ENCODE measurements at regions not wholly inside any gene's neighbourhood (a gene's known extent, or its start where the extent isn't known, plus 50 kb on each side); places are given as distances from the start of the nearest gene placed in this dataset.
A peak's percentile ranks its signal among the peaks of the same experiment; 100 is the strongest.

GRCh38 chr19:34082289-34083077 is 89.8 kb upstream of the LSM14A start:
- Histone ChIP-seq H3K27ac (no peak overlapping the region), H3K4me1 (ENCODE audit: low read depth) (no peaks in the 10 kb centered on the region), H3K9me3 (ENCODE audit: low read depth) (no peaks in the 10 kb centered on the region), H3K27me3 (no peaks in the 10 kb centered on the region), H3K36me3 (no peaks in the 10 kb centered on the region), H3K4me3 (no peak overlapping the region)
- no peak for TF ChIP-seq CTCF (IDR thresholded peaks at IDR 0.05; ENCODE audit: low read depth, low read length)
- DNase-seq (ENCODE audit: low read depth in 1 of 2, low spot score in 1 of 2), result peak in 1 of 2 donors; percentile 27

- H3K4me1 ChIP-seq (ENCODE audit: low read depth), result no peaks in the 10 kb centered on the region
- no peak for TF ChIP-seq CTCF (IDR thresholded peaks at IDR 0.05; ENCODE audit: low read depth, low read length)
- no peak overlapping the region for H3K27ac ChIP-seq
- no peaks in the 10 kb centered on the region for H3K36me3 ChIP-seq
- no peak overlapping the region for H3K4me3 ChIP-seq
- DNase-seq (ENCODE audit: low read depth in 1 of 2, low spot score in 1 of 2), result no peak
- no peaks in the 10 kb centered on the region for H3K27me3 ChIP-seq
- H3K9me3 ChIP-seq (ENCODE audit: low read depth), result no peaks in the 10 kb centered on the region
Observed at GRCh38 chr19:34084396-34085145, 87.7 kb upstream of the LSM14A start.

GRCh38 chr19:34085336-34085735 is 87.0 kb upstream of the LSM14A start:
- H3K27me3 ChIP-seq, result no peaks in the 10 kb centered on the region
- H3K4me3 ChIP-seq, result no peak overlapping the region
- no peak for DNase-seq (ENCODE audit: low read depth in 1 of 2, low spot score in 1 of 2)
- no peaks in the 10 kb centered on the region for H3K36me3 ChIP-seq
- H3K4me1 ChIP-seq (ENCODE audit: low read depth), result no peaks in the 10 kb centered on the region
- H3K27ac ChIP-seq, result no peak overlapping the region
- no peak for TF ChIP-seq CTCF (IDR thresholded peaks at IDR 0.05; ENCODE audit: low read depth, low read length)
- H3K9me3 ChIP-seq (ENCODE audit: low read depth), result no peaks in the 10 kb centered on the region

GRCh38 chr19:34088292-34088691 is 84.0 kb upstream of the LSM14A start:
- Histone ChIP-seq H3K27ac (no peak overlapping the region), H3K9me3 (ENCODE audit: low read depth) (no peaks in the 10 kb centered on the region), H3K36me3 (no peaks in the 10 kb centered on the region), H3K4me3 (no peak overlapping the region), H3K4me1 (ENCODE audit: low read depth) (no peaks in the 10 kb centered on the region), H3K27me3 (no peaks in the 10 kb centered on the region)
- DNase-seq (ENCODE audit: low read depth in 1 of 2, low spot score in 1 of 2), result no peak
- TF ChIP-seq CTCF (IDR thresholded peaks at IDR 0.05; ENCODE audit: low read depth, low read length), result no peak

GRCh38 chr19:34089566-34089965 is 82.7 kb upstream of the LSM14A start:
- no peak for TF ChIP-seq CTCF (IDR thresholded peaks at IDR 0.05; ENCODE audit: low read depth, low read length)
- no peaks in the 10 kb centered on the region for H3K9me3 ChIP-seq (ENCODE audit: low read depth)
- DNase-seq (ENCODE audit: low read depth in 1 of 2, low spot score in 1 of 2), result no peak
- no peak overlapping the region for H3K4me3 ChIP-seq
- no peak overlapping the region for H3K27ac ChIP-seq
- no peaks in the 10 kb centered on the region for H3K4me1 ChIP-seq (ENCODE audit: low read depth)
- no peaks in the 10 kb centered on the region for H3K36me3 ChIP-seq
- no peaks in the 10 kb centered on the region for H3K27me3 ChIP-seq
